NT2/D1 (cell line): ENCODE measurements at regions not wholly inside any gene's neighbourhood (a gene's known extent, or its start where the extent isn't known, plus 50 kb on each side); places are given as distances from the start of the nearest gene placed in this dataset.

Experiments used
- DNase-seq: peaks from one replicate; pipeline ENCODE4 v3.0.0-alpha.2; 2011; ENCODE audit warnings: low read depth, low spot score
- H3K27me3 ChIP-seq: 2 replicates; pipeline ENCODE4 v1.6.0; 2011; ENCODE audit warnings: mild to moderate bottlenecking; ENCODE audit not compliant: insufficient read length, insufficient read depth
- H3K36me3 ChIP-seq: 2 replicates; pipeline ENCODE4 v1.6.1; 2011; ENCODE audit warnings: mild to moderate bottlenecking, low read length, mixed read lengths; ENCODE audit not compliant: insufficient read depth, insufficient read length
- H3K4me1 ChIP-seq: 2 replicates; pipeline ENCODE4 v1.5.1; 2011; ENCODE audit not compliant: insufficient read depth, insufficient read length
- H3K4me3 ChIP-seq: 2 replicates; pipeline ENCODE4 v1.5.1; 2011; ENCODE audit warnings: low read depth; ENCODE audit not compliant: insufficient read length
- H3K9ac ChIP-seq: 2 replicates; pipeline ENCODE4 v1.6.0; 2011; ENCODE audit warnings: low read depth; ENCODE audit not compliant: insufficient read length
- H3K9me3 ChIP-seq: 2 replicates; pipeline ENCODE4 v1.5.1; 2011; ENCODE audit warnings: mild to moderate bottlenecking, low read length; ENCODE audit not compliant: insufficient read depth
- SUZ12 ChIP-seq: IDR thresholded peaks from 2 replicates; pipeline ENCODE4 v1.6.1; 2011; ENCODE audit not compliant: insufficient read length, insufficient read depth; ENCODE audit errors: extremely low read depth
- YY1 ChIP-seq: IDR thresholded peaks from 2 replicates; pipeline ENCODE4 v1.6.1; 2011; ENCODE audit not compliant: insufficient read length, insufficient read depth
- ZNF274 ChIP-seq: IDR thresholded peaks from 2 replicates; pipeline ENCODE4 v1.6.1; 2011; ENCODE audit warnings: mild to moderate bottlenecking, low read depth, low read length

DNA sequence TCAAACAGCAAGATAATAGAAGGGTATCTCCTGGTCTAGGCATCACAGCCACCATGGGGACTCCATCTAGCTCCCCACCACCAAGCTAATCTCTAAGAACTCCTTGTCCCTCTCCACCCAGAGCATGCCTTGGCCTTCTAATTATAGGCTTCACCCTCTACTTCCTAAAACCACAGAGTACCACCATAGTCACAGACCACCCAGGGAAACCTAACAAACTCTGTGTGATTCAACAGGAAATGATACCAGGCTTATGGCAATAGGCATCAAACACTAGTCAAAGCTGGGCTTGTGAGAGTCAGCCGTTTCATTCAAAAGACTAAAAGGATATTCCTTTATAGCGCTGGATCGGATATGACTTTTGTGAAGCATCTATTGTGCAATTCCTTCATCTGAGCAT, 91.5 kb upstream of the NALF2 start:
- DNase-seq = no peak
- no peak for TF ChIP-seq ZNF274
- TF ChIP-seq YY1 = no peak
- no peak for TF ChIP-seq SUZ12
- H3K4me1 ChIP-seq = no peaks in the 10 kb centered on the region

GRCh38 chrX:69398881-69399280, 105.2 kb upstream of the NALF2 start:
- DNase-seq = no peak
- TF ChIP-seq SUZ12 = no peak
- no peak for TF ChIP-seq YY1
- no peak for TF ChIP-seq ZNF274

More for the DNA sequence above, 91.5 kb upstream of the NALF2 start:
- Histone ChIP-seq H3K9me3 (no peaks in the 10 kb centered on the region), H3K36me3 (no peaks in the 10 kb centered on the region), H3K4me3 (no peak overlapping the region), H3K27me3 (no peaks in the 10 kb centered on the region), H3K9ac (no peak overlapping the region)

GRCh38 chrX:69396916-69397315, 107.2 kb upstream of the NALF2 start:
- H3K27me3 ChIP-seq = peaks cover 7% of the 10 kb centered on the region
- no peaks in the 10 kb centered on the region; the same call in 1 of the 2 replicates for H3K9me3 ChIP-seq
- DNase-seq = peak; percentile 76
- no peaks in the 10 kb centered on the region for H3K36me3 ChIP-seq
- H3K4me1 ChIP-seq = peaks cover 4% of the 10 kb centered on the region
- no peak for TF ChIP-seq ZNF274
- TF ChIP-seq SUZ12 = no peak
- TF ChIP-seq YY1 = no peak
- no peak overlapping the region for H3K4me3 ChIP-seq
- H3K9ac ChIP-seq = no peak overlapping the region

More at GRCh38 chrX:69398881-69399280, 105.2 kb upstream of the NALF2 start:
- Histone ChIP-seq H3K9ac (no peak overlapping the region), H3K27me3 (peaks cover 3% of the 10 kb centered on the region), H3K9me3 (no peaks in the 10 kb centered on the region; the same call in 1 of the 2 replicates), H3K36me3 (no peaks in the 10 kb centered on the region), H3K4me1 (peaks cover 4% of the 10 kb centered on the region), H3K4me3 (no peak overlapping the region)

GRCh38 chrX:69395306-69395705, 108.8 kb upstream of the NALF2 start:
- peaks cover 7% of the 10 kb centered on the region for H3K27me3 ChIP-seq
- DNase-seq = no peak
- H3K9ac ChIP-seq = no peak overlapping the region
- TF ChIP-seq ZNF274 = no peak
- TF ChIP-seq YY1 = no peak
- no peak for TF ChIP-seq SUZ12
- H3K36me3 ChIP-seq = no peaks in the 10 kb centered on the region
- H3K4me1 ChIP-seq = peaks cover 4% of the 10 kb centered on the region
- H3K4me3 ChIP-seq = no peak overlapping the region
- H3K9me3 ChIP-seq = no peaks in the 10 kb centered on the region; the same call in 1 of the 2 replicates

GRCh38 chrX:69389101-69389501, 115.0 kb upstream of the NALF2 start:
- TF ChIP-seq YY1 (no peak), ZNF274 (no peak), SUZ12 (no peak)
- Histone ChIP-seq H3K4me3 (no peak overlapping the region), H3K36me3 (no peaks in the 10 kb centered on the region), H3K9me3 (no peaks in the 10 kb centered on the region), H3K9ac (no peak overlapping the region), H3K4me1 (peaks cover 12% of the 10 kb centered on the region), H3K27me3 (peaks cover 30% of the 10 kb centered on the region)
- no peak for DNase-seq

- TF ChIP-seq SUZ12 (no peak), YY1 (no peak), ZNF274 (no peak)
- H3K9me3 ChIP-seq = no peaks in the 10 kb centered on the region
- no peak overlapping the region for H3K4me3 ChIP-seq
- no peak for DNase-seq
- no peak overlapping the region for H3K9ac ChIP-seq
- H3K27me3 ChIP-seq = peaks cover 34% of the 10 kb centered on the region
- peaks cover 12% of the 10 kb centered on the region for H3K4me1 ChIP-seq
- no peaks in the 10 kb centered on the region for H3K36me3 ChIP-seq
These were observed 115.6 kb upstream of the NALF2 start for GRCh38 chrX:69388526-69388925.

DNA sequence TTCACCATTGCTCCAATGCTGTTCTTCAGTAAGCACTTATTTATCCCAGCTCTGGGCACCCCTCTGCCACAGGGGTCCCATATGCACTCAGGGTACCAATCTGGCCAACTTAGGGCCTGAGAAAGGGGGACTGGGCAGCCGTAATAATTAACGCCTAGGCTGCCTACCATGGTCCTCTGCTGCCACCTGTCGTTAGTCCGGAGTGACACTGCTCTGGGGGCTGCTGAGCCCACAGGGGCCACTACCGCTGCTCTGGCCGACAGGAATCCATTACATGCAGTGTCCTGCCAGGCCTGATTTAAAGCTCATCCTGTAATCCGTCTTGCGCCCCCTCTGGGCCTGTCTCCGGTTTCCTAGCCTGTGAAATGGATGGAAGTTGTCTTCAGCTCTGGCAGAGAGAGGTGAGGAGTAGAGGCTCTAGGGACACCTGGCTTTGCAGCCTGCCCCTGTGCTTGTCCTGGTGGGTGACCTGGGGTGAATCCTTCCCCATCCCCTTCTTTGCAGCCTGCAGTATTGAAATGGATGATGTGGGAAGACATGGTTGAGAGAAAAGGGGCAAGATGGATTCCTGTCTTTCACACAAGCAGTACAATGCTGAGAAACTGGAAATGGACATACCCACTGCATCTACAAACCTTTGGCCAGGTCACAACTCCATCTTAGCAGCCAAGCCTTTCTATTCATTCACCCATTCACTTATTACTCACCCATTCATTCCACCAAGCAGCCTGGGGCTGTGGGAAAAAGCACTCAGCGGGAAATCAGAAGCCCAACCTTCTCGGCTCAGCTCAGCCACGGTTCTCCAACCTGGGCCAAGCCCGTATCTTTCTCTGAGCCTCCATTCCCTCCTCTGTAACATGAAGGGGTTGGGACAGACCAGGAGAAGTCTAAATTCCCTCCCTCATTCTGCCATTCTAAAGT, 116.3 kb upstream of the NALF2 start:
- no peaks in the 10 kb centered on the region for H3K36me3 ChIP-seq
- H3K27me3 ChIP-seq = peaks cover 33% of the 10 kb centered on the region
- peaks cover 12% of the 10 kb centered on the region for H3K4me1 ChIP-seq
- DNase-seq = peak; percentile 84
- peak; percentile 12 for TF ChIP-seq YY1
- TF ChIP-seq ZNF274 = no peak
- H3K9ac ChIP-seq = peak overlapping the region; percentile 58
- no peaks in the 10 kb centered on the region for H3K9me3 ChIP-seq
- H3K4me3 ChIP-seq = no peak overlapping the region
